ENCODE measurements at regions not wholly inside any gene's neighbourhood (a gene's known extent, or its start where the extent isn't known, plus 50 kb on each side); places are given as distances from the start of the nearest gene placed in this dataset.

GRCh38 chr6:119440953-119441352, 91.4 kb upstream of the MAN1A1 start:
- no peak for TF ChIP-seq EZH2 (IDR thresholded peaks at IDR 0.05; ENCODE audit: low read length, missing control alignments)
- TF ChIP-seq, protein P1, sequence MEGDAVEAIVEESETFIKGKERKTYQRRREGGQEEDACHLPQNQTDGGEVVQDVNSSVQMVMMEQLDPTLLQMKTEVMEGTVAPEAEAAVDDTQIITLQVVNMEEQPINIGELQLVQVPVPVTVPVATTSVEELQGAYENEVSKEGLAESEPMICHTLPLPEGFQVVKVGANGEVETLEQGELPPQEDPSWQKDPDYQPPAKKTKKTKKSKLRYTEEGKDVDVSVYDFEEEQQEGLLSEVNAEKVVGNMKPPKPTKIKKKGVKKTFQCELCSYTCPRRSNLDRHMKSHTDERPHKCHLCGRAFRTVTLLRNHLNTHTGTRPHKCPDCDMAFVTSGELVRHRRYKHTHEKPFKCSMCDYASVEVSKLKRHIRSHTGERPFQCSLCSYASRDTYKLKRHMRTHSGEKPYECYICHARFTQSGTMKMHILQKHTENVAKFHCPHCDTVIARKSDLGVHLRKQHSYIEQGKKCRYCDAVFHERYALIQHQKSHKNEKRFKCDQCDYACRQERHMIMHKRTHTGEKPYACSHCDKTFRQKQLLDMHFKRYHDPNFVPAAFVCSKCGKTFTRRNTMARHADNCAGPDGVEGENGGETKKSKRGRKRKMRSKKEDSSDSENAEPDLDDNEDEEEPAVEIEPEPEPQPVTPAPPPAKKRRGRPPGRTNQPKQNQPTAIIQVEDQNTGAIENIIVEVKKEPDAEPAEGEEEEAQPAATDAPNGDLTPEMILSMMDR (conservative IDR thresholded peaks at IDR 0.05 in 1 of 2, IDR thresholded peaks at IDR 0.05 in 1 of 2; ENCODE audit: low read depth in 1 of 2, low read length in 2 of 2) = no peak

GRCh38 chr6:119436583-119436982, 87.0 kb upstream of the MAN1A1 start:
- no peaks in the 10 kb centered on the region for H3K4me1 ChIP-seq (ENCODE audit: control insufficient read depth, extremely low read depth, insufficient read depth, low read length)
- H3K27me3 ChIP-seq (ENCODE audit: control insufficient read depth, insufficient read depth, low read length) = no peaks in the 10 kb centered on the region
- DNase-seq (ENCODE audit: low read depth in 2 of 2) = no peak
- TF ChIP-seq EZH2 (IDR thresholded peaks at IDR 0.05; ENCODE audit: low read length, missing control alignments) = no peak
- TF ChIP-seq, protein P1 (conservative IDR thresholded peaks at IDR 0.05 in 1 of 2, IDR thresholded peaks at IDR 0.05 in 1 of 2; ENCODE audit: low read depth in 1 of 2, low read length in 2 of 2) = no peak
- H4K20me1 ChIP-seq (ENCODE audit: control insufficient read depth, extremely low read depth, insufficient read depth, low read length) = no peaks in the 10 kb centered on the region
- no peak overlapping the region for H3K27ac ChIP-seq (ENCODE audit: insufficient read depth, low read length)
- H3K9me3 ChIP-seq (ENCODE audit: control insufficient read depth, insufficient read depth, low read depth, low read length) = no peaks in the 10 kb centered on the region
- no peak overlapping the region for H3K4me3 ChIP-seq (replicated peaks in 1 of 4; ENCODE audit: control extremely low read depth in 1 of 4, insufficient read depth in 1 of 4, low read depth in 3 of 4, low read length in 4 of 4)
- no peak overlapping the region for H3K4me2 ChIP-seq (ENCODE audit: extremely low read depth, insufficient read depth, low read length)
- no peak overlapping the region for H3K9ac ChIP-seq (ENCODE audit: insufficient read depth, low read length)
- H3K79me2 ChIP-seq (ENCODE audit: control insufficient read depth, insufficient read depth, low read length) = no peaks in the 10 kb centered on the region
- H3K36me3 ChIP-seq (ENCODE audit: control insufficient read depth, insufficient read depth, low read length) = no peaks in the 10 kb centered on the region
- H2AFZ ChIP-seq (ENCODE audit: low read length) = no peak overlapping the region

More at GRCh38 chr6:119440953-119441352, 91.4 kb upstream of the MAN1A1 start:
- Histone ChIP-seq H3K36me3 (ENCODE audit: control insufficient read depth, insufficient read depth, low read length) (no peaks in the 10 kb centered on the region), H3K4me2 (ENCODE audit: extremely low read depth, insufficient read depth, low read length) (no peak overlapping the region), H4K20me1 (ENCODE audit: control insufficient read depth, extremely low read depth, insufficient read depth, low read length) (no peaks in the 10 kb centered on the region), H3K27ac (ENCODE audit: insufficient read depth, low read length) (no peak overlapping the region), H3K9ac (ENCODE audit: insufficient read depth, low read length) (no peak overlapping the region), H3K4me1 (ENCODE audit: control insufficient read depth, extremely low read depth, insufficient read depth, low read length) (peaks cover 3% of the 10 kb centered on the region), H2AFZ (ENCODE audit: low read length) (no peak overlapping the region), H3K27me3 (ENCODE audit: control insufficient read depth, insufficient read depth, low read length) (no peaks in the 10 kb centered on the region), H3K9me3 (ENCODE audit: control insufficient read depth, insufficient read depth, low read depth, low read length) (no peaks in the 10 kb centered on the region), H3K79me2 (ENCODE audit: control insufficient read depth, insufficient read depth, low read length) (no peaks in the 10 kb centered on the region), H3K4me3 (replicated peaks in 1 of 4; ENCODE audit: control extremely low read depth in 1 of 4, insufficient read depth in 1 of 4, low read depth in 3 of 4, low read length in 4 of 4) (no peak overlapping the region)
- no peak for DNase-seq (ENCODE audit: low read depth in 2 of 2)

DNA sequence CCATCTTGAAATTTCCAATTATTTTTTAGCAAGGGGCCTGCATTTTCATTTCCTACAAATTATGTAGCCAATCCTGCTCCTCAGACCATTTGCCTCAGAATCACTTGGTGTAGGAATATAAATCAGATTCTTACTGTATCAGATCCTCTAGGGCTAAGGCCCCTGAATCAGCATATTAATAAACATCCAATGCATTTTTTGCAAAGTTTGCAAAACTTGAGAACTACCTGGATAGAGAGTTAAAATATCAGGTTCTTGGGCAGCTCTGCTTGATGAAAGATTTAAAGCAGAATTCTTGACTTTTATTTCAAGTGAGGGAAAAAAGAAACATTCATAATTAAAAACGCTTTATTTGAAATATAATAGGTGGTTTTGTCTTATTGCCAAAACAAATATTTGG, 82.2 kb upstream of the MAN1A1 start:
- Histone ChIP-seq H3K4me1 (ENCODE audit: control insufficient read depth, extremely low read depth, insufficient read depth, low read length) (no peaks in the 10 kb centered on the region), H3K79me2 (ENCODE audit: control insufficient read depth, insufficient read depth, low read length) (no peaks in the 10 kb centered on the region), H2AFZ (ENCODE audit: low read length) (no peak overlapping the region), H3K9me3 (ENCODE audit: control insufficient read depth, insufficient read depth, low read depth, low read length) (no peaks in the 10 kb centered on the region), H4K20me1 (ENCODE audit: control insufficient read depth, extremely low read depth, insufficient read depth, low read length) (no peaks in the 10 kb centered on the region), H3K36me3 (ENCODE audit: control insufficient read depth, insufficient read depth, low read length) (no peaks in the 10 kb centered on the region), H3K4me2 (ENCODE audit: extremely low read depth, insufficient read depth, low read length) (no peak overlapping the region), H3K27me3 (ENCODE audit: control insufficient read depth, insufficient read depth, low read length) (no peaks in the 10 kb centered on the region), H3K9ac (ENCODE audit: insufficient read depth, low read length) (no peak overlapping the region), H3K4me3 (replicated peaks in 1 of 4; ENCODE audit: control extremely low read depth in 1 of 4, insufficient read depth in 1 of 4, low read depth in 3 of 4, low read length in 4 of 4) (no peak overlapping the region), H3K27ac (ENCODE audit: insufficient read depth, low read length) (no peak overlapping the region)
- no peak for DNase-seq (ENCODE audit: low read depth in 2 of 2)
- TF ChIP-seq, protein P1 (conservative IDR thresholded peaks at IDR 0.05 in 1 of 2, IDR thresholded peaks at IDR 0.05 in 1 of 2; ENCODE audit: low read depth in 1 of 2, low read length in 2 of 2) = no peak
- TF ChIP-seq EZH2 (IDR thresholded peaks at IDR 0.05; ENCODE audit: low read length, missing control alignments) = no peak
